Kidney (tissue), 13 donors: ENCODE measurements at regions not wholly inside any gene's neighbourhood (a gene's known extent, or its start where the extent isn't known, plus 50 kb on each side); places are given as distances from the start of the nearest gene placed in this dataset.
A peak's percentile ranks its signal among the peaks of the same experiment; 100 is the strongest.

Experiments
- DNase-seq, 5 donors: peaks; one replicate each; pipeline ENCODE4 v3.0.0-alpha.2; 2013 to 2020
- FAIRE-seq: peaks from 2 replicates; lab custom pipeline; 2012; peaks lifted over from hg19 to GRCh38; lab: Jason Lieb, UNC
- H3K27ac ChIP-seq, 2 donors: one replicate each; pipeline ENCODE4 v1.7.0; 2013; ENCODE audit warnings: low read depth in 2 of 2, low read length in 2 of 2, inconsistent platforms in 1 of 2
- H3K27me3 ChIP-seq: one replicate; pipeline ENCODE4 v1.7.1; 2013; ENCODE audit warnings: low read length, inconsistent platforms; ENCODE audit not compliant: control insufficient read depth, insufficient read depth
- H3K36me3 ChIP-seq, 3 donors: one replicate each; pipeline versions ENCODE4 v1.7.0 to v1.7.1; 2013; ENCODE audit warnings: low read length in 3 of 3, control low read depth in 1 of 3, inconsistent platforms in 1 of 3; ENCODE audit not compliant: insufficient read depth in 3 of 3, control insufficient read depth in 2 of 3
- H3K4me1 ChIP-seq, 3 donors: one replicate each; pipeline versions ENCODE4 v1.7.0 to v1.7.1; 2013; ENCODE audit warnings: low read length in 3 of 3, inconsistent platforms in 1 of 3, low read depth in 1 of 3; ENCODE audit not compliant: control insufficient read depth in 2 of 3, insufficient read depth in 2 of 3
- H3K4me3 ChIP-seq, 3 donors: one replicate each; pipeline versions ENCODE4 v1.7.0 to v1.8.1; 2013; ENCODE audit warnings: low read length in 3 of 3, control low read depth in 1 of 3, inconsistent platforms in 1 of 3
- H3K9ac ChIP-seq, 3 donors: one replicate each; pipeline versions ENCODE4 v1.7.0 to v1.7.1; 2013; ENCODE audit warnings: low read length in 3 of 3, control low read depth in 1 of 3, inconsistent platforms in 1 of 3
- H3K9me3 ChIP-seq, 3 donors: one replicate each; pipeline versions ENCODE4 v1.7.0 to v1.7.1; 2013; ENCODE audit warnings: low read length in 3 of 3, control low read depth in 1 of 3, inconsistent platforms in 1 of 3; ENCODE audit not compliant: control insufficient read depth in 2 of 3, insufficient read depth in 1 of 3
- intact Hi-C: fragments of 100-400 bp; cut with DNase I; formaldehyde crosslinking; loops from one replicate; pipeline ENCODE4 v1.11.1; 2022
- TF ChIP-seq, protein P1 (sequence below): IDR thresholded peaks from 3 replicates; pipeline ENCODE4 v1.5.1; 2012; ENCODE audit warnings: mild to moderate bottlenecking, moderate library complexity, borderline replicate concordance; ENCODE audit not compliant: insufficient read depth; ENCODE audit errors: extremely low read depth
- donor health status: control.
- donor health status: control.
- donor health status: control.
- donor health status: control.
- donor health status: control.
- donor health status: DM: yes; HTN: yes; CAD: no.
- donor health status: Normal renal cell carcinoma (clear cell type).

DNA sequence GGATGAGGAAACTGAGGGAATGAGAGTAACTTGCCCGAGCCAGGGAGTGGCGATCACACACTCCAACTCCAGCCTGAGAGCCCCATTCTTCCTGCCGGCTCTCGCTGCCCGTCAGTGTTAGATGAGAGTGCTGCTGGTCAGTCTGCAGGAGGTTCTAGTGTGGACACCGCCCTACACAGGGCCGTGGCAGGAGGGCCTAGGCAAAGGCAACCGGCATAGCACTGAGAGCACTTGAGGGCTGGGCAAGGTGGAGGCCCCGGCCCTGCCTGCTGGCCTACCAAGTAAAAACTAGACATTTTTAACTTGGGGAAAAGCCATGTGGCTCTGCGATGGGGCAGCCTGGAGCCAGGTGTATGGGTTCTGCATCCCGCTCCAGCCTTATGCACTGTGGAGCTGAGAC, 354.8 kb downstream of the SEC14L1 start:
- intact Hi-C loops = no loop called here
- DNase-seq (peak in 2 of 5 donors; percentile 39 to 59), FAIRE-seq (no peak)
- TF ChIP-seq, protein P1, sequence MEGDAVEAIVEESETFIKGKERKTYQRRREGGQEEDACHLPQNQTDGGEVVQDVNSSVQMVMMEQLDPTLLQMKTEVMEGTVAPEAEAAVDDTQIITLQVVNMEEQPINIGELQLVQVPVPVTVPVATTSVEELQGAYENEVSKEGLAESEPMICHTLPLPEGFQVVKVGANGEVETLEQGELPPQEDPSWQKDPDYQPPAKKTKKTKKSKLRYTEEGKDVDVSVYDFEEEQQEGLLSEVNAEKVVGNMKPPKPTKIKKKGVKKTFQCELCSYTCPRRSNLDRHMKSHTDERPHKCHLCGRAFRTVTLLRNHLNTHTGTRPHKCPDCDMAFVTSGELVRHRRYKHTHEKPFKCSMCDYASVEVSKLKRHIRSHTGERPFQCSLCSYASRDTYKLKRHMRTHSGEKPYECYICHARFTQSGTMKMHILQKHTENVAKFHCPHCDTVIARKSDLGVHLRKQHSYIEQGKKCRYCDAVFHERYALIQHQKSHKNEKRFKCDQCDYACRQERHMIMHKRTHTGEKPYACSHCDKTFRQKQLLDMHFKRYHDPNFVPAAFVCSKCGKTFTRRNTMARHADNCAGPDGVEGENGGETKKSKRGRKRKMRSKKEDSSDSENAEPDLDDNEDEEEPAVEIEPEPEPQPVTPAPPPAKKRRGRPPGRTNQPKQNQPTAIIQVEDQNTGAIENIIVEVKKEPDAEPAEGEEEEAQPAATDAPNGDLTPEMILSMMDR = no peak
- peaks cover 0 to 3% (median 0%) of the 10 kb centered on the region in 3 donors for H3K4me1 ChIP-seq
- H3K9me3 ChIP-seq = no peaks in the 10 kb centered on the region
- no peak overlapping the region for H3K4me3 ChIP-seq
- no peak overlapping the region for H3K9ac ChIP-seq
- H3K27me3 ChIP-seq = no peaks in the 10 kb centered on the region
- peaks cover 0 to 20% (median 9%) of the 10 kb centered on the region in 3 donors for H3K36me3 ChIP-seq
- no peak overlapping the region for H3K27ac ChIP-seq

DNA sequence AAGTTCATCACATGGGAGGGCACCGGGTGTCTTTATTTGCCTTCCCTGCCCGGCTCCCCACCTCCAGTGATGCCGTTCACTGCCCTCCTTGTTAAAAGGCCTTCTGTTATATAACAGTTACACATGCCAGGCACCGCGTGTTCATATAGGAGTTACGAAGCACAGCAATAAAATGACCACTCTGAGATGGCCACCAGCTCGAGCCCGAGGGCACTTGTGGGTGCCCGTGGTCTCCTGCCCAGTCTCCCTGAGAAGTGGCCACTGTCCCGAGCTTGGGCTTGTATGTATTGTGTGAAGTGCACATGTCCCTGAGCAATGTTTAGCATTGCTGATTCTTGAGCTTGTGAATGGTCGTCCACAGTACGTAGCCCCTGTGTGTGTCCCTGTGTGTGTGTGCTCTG, 355.6 kb downstream of the SEC14L1 start:
- Histone ChIP-seq H3K36me3 (peaks cover 0 to 15% (median 9%) of the 10 kb centered on the region in 3 donors), H3K27me3 (no peaks in the 10 kb centered on the region), H3K9ac (no peak overlapping the region), H3K9me3 (no peaks in the 10 kb centered on the region), H3K4me1 (peaks cover 0 to 3% (median 0%) of the 10 kb centered on the region in 3 donors), H3K4me3 (no peak overlapping the region), H3K27ac (no peak overlapping the region)
- peak in 1 of 5 donors; percentile 25 for DNase-seq
- FAIRE-seq = no peak
- intact Hi-C loops = no loop called here
- TF ChIP-seq, protein P1 = no peak

DNA sequence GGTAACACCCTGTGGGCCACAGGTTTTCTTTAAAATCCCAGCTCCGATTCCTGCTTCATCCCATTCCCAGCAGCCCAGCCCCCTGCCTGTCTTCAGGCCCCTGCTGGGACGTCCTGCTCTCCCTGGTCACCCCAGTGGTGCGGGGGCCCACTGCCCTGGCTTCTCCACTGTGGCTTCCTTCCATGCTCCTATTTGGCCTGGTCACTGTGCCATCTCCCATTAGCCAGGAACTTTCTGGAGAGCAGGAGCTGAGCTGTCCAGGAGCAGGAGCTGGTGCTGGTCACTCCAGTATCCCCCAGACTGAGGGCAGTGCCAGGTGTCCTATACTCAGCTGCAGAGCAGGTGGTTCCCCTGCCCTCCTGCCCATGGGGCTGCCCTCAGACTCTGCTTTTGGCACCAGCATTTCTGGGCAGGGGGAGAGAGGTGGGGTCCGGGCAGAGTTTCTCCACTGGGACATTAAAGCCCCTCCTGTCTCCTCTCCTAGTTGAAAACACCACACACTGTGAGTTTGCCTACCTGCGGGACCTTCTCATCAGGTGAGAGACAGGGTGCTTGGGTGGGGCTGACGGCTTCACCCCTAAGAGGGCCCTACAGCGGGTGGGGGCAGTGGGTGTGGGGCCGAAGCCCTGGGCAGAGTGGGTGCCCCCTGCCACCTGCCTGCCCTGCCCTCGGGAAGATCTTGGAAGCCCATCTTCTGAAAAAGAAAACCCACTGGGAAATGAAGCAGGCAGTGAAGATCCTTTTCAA, 356.2 kb downstream of the SEC14L1 start:
- H3K36me3 ChIP-seq = peaks cover 0 to 15% (median 9%) of the 10 kb centered on the region in 3 donors
- TF ChIP-seq, protein P1 = no peak
- H3K27ac ChIP-seq = no peak overlapping the region
- no peaks in the 10 kb centered on the region for H3K27me3 ChIP-seq
- no peak overlapping the region for H3K9ac ChIP-seq
- H3K4me1 ChIP-seq = peaks cover 0 to 3% (median 0%) of the 10 kb centered on the region in 3 donors
- intact Hi-C loops = no loop called here
- DNase-seq (peak in 2 of 5 donors; percentile 29 to 58), FAIRE-seq (no peak)
- no peak overlapping the region for H3K4me3 ChIP-seq
- no peaks in the 10 kb centered on the region for H3K9me3 ChIP-seq
